ENCODE measurements at regions not wholly inside any gene's neighbourhood (a gene's known extent, or its start where the extent isn't known, plus 50 kb on each side); places are given as distances from the start of the nearest gene placed in this dataset.

DNA sequence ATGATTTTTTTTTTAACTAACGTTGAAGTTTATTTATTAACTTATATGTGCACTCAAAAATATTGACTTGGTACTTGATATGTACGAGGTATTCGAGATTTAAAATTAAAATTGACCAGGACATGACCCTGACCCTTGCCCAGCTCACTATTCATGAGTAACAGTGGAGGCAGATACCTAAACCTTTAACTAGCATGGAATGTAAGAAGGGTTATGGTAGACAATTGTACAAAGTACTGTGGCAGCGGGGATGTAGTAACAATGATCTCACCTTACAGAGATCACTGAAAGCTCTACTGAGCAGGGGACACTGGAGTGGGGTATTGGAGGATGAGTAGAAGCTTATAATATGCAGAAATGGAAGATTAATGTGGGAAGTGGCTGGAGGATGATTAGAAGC, 60.8 kb downstream of the ADRA2A start:
- TF ChIP-seq, protein P1, sequence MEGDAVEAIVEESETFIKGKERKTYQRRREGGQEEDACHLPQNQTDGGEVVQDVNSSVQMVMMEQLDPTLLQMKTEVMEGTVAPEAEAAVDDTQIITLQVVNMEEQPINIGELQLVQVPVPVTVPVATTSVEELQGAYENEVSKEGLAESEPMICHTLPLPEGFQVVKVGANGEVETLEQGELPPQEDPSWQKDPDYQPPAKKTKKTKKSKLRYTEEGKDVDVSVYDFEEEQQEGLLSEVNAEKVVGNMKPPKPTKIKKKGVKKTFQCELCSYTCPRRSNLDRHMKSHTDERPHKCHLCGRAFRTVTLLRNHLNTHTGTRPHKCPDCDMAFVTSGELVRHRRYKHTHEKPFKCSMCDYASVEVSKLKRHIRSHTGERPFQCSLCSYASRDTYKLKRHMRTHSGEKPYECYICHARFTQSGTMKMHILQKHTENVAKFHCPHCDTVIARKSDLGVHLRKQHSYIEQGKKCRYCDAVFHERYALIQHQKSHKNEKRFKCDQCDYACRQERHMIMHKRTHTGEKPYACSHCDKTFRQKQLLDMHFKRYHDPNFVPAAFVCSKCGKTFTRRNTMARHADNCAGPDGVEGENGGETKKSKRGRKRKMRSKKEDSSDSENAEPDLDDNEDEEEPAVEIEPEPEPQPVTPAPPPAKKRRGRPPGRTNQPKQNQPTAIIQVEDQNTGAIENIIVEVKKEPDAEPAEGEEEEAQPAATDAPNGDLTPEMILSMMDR (IDR thresholded peaks at IDR 0.05; ENCODE audit: control extremely low read depth in 1 of 3, insufficient read depth in 1 of 3, low read depth in 1 of 3, low read length in 3 of 3): no peak
- TF ChIP-seq CBX8 (IDR thresholded peaks at IDR 0.05; ENCODE audit: borderline replicate concordance, low read depth, low read length): no peak
- no peak for TF ChIP-seq EZH2 (IDR thresholded peaks at IDR 0.05; ENCODE audit: low read depth, low read length, severe bottlenecking)

Measured in H1 (cell line).